ENCODE measurements at regions not wholly inside any gene's neighbourhood (a gene's known extent, or its start where the extent isn't known, plus 50 kb on each side); places are given as distances from the start of the nearest gene placed in this dataset.

DNA sequence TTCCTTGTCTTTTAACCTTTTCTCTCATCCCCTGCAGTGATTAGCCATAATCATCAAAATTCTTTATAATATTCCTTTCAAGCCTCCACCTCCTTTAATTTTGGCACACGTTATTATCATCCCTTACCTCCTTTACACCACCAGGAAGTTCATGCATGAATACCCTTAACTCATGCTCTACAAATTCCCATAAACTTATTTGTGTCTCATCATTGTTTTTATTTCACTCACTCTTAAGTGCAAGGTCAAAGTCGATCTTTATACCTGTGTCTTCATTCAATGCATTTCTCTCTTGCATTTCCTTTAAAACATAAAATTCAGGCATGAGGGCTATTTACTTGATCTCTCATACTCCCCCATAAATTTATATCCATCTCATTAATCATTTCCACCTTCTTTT is 1064.6 kb upstream of the CADM2 start:
- Histone ChIP-seq H3K79me2 (no peaks in the 10 kb centered on the region), H3K9me3 (ENCODE audit: low read depth) (no peaks in the 10 kb centered on the region), H3K27ac (no peak overlapping the region), H3K4me2 (no peak overlapping the region), H4K20me1 (ENCODE audit: insufficient read depth, poor library complexity, severe bottlenecking) (no peaks in the 10 kb centered on the region), H3K9me2 (replicated peaks; ENCODE audit: insufficient read depth) (no peaks in the 10 kb centered on the region), H3K36me3 (replicated peaks; ENCODE audit: insufficient read depth, low read depth) (no peaks in the 10 kb centered on the region), H3K4me1 (ENCODE audit: insufficient read depth) (no peaks in the 10 kb centered on the region), H2AFZ (no peak overlapping the region), H3K4me3 (no peak overlapping the region), H3K27me3 (no peaks in the 10 kb centered on the region)
- DNase-seq (ENCODE audit: low spot score), result no peak
- WGBS (ENCODE audit: low lambda C conversion rate, missing lambda C conversion rate), result 77% methylated on average over 2 of the region's 2 CpGs
- TF ChIP-seq, protein P1, sequence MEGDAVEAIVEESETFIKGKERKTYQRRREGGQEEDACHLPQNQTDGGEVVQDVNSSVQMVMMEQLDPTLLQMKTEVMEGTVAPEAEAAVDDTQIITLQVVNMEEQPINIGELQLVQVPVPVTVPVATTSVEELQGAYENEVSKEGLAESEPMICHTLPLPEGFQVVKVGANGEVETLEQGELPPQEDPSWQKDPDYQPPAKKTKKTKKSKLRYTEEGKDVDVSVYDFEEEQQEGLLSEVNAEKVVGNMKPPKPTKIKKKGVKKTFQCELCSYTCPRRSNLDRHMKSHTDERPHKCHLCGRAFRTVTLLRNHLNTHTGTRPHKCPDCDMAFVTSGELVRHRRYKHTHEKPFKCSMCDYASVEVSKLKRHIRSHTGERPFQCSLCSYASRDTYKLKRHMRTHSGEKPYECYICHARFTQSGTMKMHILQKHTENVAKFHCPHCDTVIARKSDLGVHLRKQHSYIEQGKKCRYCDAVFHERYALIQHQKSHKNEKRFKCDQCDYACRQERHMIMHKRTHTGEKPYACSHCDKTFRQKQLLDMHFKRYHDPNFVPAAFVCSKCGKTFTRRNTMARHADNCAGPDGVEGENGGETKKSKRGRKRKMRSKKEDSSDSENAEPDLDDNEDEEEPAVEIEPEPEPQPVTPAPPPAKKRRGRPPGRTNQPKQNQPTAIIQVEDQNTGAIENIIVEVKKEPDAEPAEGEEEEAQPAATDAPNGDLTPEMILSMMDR (IDR thresholded peaks at IDR 0.05; ENCODE audit: poor library complexity), result no peak
- TF ChIP-seq EZH2phosphoT487 (IDR thresholded peaks at IDR 0.05; ENCODE audit: low read depth, severe bottlenecking, unreplicated experiment) (no peak), EZH2 (IDR thresholded peaks at IDR 0.05; ENCODE audit: borderline replicate concordance) (no peak)

DNA sequence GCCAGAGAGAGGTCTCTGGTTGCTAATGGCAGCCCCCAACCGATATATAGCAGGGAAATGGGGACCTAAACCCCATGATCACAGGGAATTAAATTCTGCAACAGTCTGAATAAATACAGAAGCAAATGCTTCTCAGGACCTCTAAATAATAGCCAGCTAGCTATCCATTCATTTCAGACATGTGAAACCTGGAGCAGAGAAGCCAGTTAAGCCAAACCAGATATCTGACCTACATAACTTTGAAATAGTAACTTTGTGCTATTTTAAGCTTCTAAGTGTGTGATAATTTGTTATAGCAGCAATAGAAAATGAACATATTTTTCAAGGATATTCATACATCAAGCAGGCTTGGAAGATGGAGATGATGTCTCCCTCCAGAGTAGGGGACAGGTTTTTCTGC is 1062.9 kb upstream of the CADM2 start:
- TF ChIP-seq EZH2phosphoT487 (IDR thresholded peaks at IDR 0.05; ENCODE audit: low read depth, severe bottlenecking, unreplicated experiment) (no peak), EZH2 (IDR thresholded peaks at IDR 0.05; ENCODE audit: borderline replicate concordance) (no peak)
- TF ChIP-seq, protein P1 (IDR thresholded peaks at IDR 0.05; ENCODE audit: poor library complexity), result no peak
- H2AFZ ChIP-seq, result no peak overlapping the region
- no peaks in the 10 kb centered on the region for H3K9me3 ChIP-seq (ENCODE audit: low read depth)
- no peaks in the 10 kb centered on the region for H3K36me3 ChIP-seq (replicated peaks; ENCODE audit: insufficient read depth, low read depth)
- H4K20me1 ChIP-seq (ENCODE audit: insufficient read depth, poor library complexity, severe bottlenecking), result no peaks in the 10 kb centered on the region
- no peak overlapping the region for H3K4me3 ChIP-seq
- no peak overlapping the region for H3K4me2 ChIP-seq
- DNase-seq (ENCODE audit: low spot score), result no peak
- WGBS (ENCODE audit: low lambda C conversion rate, missing lambda C conversion rate), result 18% methylated on average over 1 of the region's 1 CpG
- no peaks in the 10 kb centered on the region for H3K9me2 ChIP-seq (replicated peaks; ENCODE audit: insufficient read depth)
- H3K79me2 ChIP-seq, result no peaks in the 10 kb centered on the region
- no peaks in the 10 kb centered on the region for H3K27me3 ChIP-seq
- no peak overlapping the region for H3K27ac ChIP-seq
- no peaks in the 10 kb centered on the region for H3K4me1 ChIP-seq (ENCODE audit: insufficient read depth)

DNA sequence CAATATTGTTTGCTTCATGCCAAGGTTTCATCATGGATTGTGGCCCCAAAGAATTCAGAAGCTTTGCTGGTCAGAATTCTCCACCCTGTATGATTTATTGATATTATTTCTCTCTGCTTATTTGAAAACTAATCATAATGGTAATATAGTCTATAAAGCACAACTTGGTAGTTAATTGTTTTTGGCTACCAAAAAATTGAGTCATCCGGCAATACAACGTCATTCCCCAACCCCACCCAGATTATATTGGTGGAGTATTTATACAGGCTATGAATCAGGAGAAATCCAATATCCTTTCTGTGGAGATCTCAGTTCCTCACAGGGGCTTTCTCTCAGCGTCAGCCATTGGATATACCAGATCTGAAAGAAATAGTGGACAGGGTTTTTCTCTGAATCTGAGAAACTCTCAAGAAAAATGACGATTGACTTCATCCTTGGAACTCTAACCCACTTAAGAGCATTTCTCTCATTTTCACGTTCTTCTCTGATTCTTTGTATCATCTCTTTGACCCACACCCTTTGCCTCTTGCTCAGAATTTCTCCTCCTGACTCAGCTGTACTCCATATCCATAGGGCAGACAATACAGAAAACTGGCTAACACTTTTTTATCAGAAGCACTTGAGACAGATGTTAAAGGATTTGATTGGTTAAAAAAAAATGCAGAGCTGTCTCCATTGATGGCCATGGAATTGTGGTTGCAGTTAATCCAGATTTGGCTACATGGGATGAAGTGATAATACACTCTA is 1055.8 kb upstream of the CADM2 start:
- no peaks in the 10 kb centered on the region for H4K20me1 ChIP-seq (ENCODE audit: insufficient read depth, poor library complexity, severe bottlenecking)
- no peaks in the 10 kb centered on the region for H3K36me3 ChIP-seq (replicated peaks; ENCODE audit: insufficient read depth, low read depth)
- TF ChIP-seq, protein P1 (IDR thresholded peaks at IDR 0.05; ENCODE audit: poor library complexity), result no peak
- TF ChIP-seq EZH2 (IDR thresholded peaks at IDR 0.05; ENCODE audit: borderline replicate concordance), result no peak
- TF ChIP-seq EZH2phosphoT487 (IDR thresholded peaks at IDR 0.05; ENCODE audit: low read depth, severe bottlenecking, unreplicated experiment), result no peak
- 88% methylated on average over 5 of the region's 5 CpGs for WGBS (ENCODE audit: low lambda C conversion rate, missing lambda C conversion rate)
- H3K9me2 ChIP-seq (replicated peaks; ENCODE audit: insufficient read depth), result no peaks in the 10 kb centered on the region
- no peak overlapping the region for H3K27ac ChIP-seq
- no peak overlapping the region for H3K4me2 ChIP-seq
- H3K27me3 ChIP-seq, result no peaks in the 10 kb centered on the region
- no peak for DNase-seq (ENCODE audit: low spot score)
- no peak overlapping the region for H2AFZ ChIP-seq
- H3K4me3 ChIP-seq, result no peak overlapping the region
- H3K4me1 ChIP-seq (ENCODE audit: insufficient read depth), result no peaks in the 10 kb centered on the region
- no peaks in the 10 kb centered on the region for H3K9me3 ChIP-seq (ENCODE audit: low read depth)
- no peaks in the 10 kb centered on the region for H3K79me2 ChIP-seq

All from hepatocyte (in vitro differentiated cells).